ENCODE measurements at regions not wholly inside any gene's neighbourhood (a gene's known extent, or its start where the extent isn't known, plus 50 kb on each side); places are given as distances from the start of the nearest gene placed in this dataset.

- DNase-seq = no peak
These were observed 87.1 kb downstream of the MYEOV start for GRCh38 chr11:69380921-69381581.

DNA sequence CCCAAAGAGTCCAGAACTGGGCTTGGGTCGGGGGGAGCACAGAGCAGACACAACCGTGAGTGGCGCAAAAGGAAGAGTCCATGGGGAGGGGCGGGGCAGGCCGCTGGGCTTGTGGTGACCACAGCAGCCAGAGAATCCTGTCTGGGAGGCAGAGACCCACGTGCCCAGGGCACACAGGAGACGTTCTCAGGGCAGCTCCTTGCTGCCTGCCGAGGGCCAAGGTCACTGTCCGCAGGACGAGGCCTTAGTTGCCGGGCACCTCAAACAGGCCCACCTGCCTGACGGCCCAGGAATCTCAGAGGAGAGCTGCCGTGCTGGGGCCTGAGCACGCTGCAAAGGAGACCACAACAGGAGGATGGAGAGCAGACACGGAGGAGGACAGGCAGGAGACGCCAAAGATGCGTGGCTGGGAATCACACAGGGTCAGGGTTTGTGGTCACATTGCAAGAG lies 87.8 kb downstream of the MYEOV start:
- DNase-seq = no peak

DNA sequence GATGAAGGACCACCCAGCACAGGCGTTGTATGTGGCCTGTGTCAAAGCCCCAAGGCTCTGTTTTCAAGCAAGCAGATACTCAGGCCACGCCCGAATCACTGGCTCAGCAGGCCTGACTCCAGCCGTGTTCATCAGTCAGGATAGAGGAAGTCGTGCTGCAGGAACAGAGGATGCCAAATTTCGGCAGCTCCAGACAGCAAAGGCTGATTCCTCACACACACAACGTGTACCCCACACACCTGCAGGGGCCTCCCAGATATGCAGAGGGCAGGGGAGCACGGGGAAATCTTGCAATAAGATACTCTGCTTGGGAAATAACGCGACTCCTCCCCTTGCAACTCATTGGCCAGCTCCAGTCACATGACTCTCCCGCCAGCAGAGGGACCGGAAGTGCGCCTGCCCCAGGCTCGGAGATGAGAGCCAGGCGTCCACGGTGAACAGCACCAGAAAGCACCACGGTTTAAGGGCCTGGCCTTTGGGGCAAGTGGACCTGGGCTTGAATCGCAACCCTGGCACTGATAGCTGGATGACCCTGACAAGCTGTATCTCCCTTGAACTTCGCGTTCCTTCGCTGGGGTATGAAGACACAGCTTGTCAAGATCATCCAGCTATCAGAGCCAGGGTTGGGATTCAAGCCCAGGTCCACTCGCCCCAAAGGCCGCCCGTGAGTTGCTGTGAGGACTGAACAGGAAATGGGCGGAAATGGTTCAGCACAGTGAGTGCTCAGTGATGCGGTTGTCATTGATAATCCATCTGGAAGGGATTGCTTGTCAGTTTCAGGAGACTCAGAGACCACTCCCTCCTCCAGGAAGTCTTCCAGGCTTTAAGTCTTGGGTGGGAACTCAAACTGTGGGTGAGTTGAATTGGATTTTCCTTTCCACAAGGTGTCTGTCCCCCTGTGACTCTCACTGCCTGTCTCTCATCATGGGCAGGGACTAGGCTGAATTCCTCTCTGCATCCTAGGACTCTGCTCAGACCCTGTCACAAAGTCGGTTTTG lies 88.5 kb downstream of the MYEOV start:
- DNase-seq = peak; percentile 22

DNA sequence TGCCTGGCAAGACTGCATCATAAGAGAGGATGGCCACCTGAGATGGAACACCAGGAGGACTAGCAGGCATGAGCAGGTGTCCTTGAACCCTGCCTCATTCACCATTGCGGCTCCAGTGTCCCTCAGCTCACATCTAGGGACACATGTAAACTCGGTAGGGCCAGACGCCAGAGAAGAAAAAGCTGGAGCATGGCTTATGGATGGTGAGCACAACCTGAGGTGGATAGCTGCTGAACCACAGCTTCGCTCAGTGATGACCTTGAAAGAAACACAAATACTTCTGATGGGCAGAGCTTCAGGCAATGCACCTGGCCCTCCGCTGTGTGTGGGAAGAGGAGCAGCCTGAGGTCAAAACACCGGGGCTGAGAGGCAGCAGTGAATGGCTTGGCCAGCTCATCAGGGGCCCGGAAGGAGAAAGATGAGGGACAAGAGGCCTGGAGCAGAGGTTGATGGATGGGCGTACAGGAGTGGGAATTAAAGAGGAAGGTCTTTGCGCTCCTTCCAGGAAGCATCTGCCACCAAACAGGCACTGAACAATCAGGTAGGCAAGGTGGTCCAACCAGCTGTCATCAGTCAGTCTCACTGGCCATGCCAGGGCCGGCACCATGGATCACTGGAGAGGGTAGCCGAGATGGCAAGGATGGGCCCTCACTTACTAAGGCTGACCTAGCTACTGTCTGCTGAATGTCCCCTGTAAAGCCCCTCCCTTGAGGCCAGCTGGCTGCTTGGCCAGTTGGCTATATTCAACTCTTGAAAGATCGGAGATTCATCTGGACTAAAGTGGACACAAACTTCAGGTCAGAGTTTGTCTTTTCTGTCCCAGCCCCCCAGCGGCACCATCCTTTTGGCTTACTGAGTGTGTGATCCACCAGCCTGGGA lies 89.7 kb downstream of the MYEOV start:
- no peak for DNase-seq

GRCh38 chr11:69384251-69385143 lies 90.5 kb downstream of the MYEOV start:
- no peak for DNase-seq

- DNase-seq = no peak
These were observed 91.3 kb downstream of the MYEOV start for GRCh38 chr11:69385144-69385820.

DNA sequence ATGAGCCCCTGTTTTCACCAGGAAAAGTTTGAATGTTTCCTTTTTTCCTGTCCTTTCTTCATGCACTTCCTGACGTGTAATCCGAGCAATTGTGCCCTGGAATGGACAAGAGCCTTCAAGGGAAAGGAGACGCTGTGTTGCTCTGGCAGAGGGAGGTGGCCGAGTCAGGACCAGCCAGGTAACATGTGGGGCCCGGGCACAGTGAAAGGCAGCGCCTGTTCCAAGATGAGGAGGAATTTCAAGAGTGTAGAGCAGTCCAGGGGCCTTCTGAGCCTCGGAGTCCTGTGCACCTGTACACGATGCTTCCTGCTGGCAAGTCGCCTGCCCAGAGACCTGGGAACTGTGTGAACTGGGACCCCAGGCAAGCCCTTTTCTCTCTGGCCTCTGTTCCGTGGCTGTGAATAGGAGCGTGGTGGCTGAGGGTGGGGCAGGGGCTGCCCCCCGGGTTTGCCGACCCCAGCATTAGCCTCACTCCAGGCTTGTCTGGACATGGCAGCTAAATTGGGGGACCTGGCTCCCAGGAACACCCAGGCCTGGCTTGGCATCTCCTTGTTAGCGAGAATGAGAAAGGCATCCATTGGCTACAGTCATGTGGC lies 92.0 kb downstream of the MYEOV start:
- DNase-seq = no peak

- DNase-seq = no peak
These were observed 92.8 kb downstream of the MYEOV start for GRCh38 chr11:69386594-69387408.

- no peak for DNase-seq
These were observed 93.5 kb downstream of the MYEOV start for GRCh38 chr11:69387409-69387885.

- no peak for DNase-seq
These were observed 93.3 kb upstream of the LINC01488 start for GRCh38 chr11:69388210-69388609.

GRCh38 chr11:69388661-69389060 lies 92.8 kb upstream of the LINC01488 start:
- no peak for DNase-seq

GRCh38 chr11:69390561-69390960 lies 90.9 kb upstream of the LINC01488 start:
- DNase-seq = no peak

DNA sequence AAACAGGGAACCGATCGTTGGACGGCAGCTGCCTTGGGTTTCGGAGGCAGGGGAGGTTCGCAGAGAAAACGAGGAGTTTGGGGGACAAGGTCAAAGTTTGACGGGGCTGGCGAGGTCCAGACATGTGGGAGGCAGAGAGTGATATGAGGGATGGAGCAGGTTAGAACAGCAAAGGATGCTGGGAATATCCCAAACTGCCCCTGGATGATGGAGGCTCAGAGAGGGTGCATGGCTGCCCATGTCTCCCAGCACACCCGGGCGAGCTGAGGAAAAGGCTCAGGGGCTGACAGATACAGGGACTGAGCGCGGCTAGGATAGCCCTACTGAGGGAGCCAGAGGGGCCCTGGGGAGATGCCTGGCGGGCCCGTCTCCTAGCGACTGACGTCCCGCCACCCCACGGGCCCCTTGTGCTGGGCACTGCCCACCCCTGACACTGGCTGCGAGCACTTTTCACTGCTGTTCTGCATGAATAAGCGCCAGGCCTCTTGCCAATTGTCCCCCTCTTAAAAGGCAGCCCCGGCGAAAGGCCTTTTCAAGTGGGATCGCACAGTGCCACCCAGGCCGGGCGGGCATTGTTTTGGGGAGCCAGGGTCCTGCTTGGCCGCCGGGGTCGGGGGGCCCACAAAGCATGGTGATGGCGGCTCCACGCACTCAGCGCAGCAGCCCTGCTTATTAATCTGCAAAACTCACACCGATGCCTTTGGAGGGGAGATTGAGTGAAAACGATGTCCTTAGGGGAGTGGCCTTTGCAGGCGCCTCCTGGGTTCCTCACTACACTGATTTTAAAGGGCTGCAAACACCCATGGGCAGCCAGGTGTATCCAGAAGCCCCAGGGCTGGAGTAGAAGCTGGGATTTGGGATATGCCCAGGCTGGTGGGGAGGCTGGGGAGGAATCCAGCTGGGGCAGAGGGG lies 90.0 kb upstream of the LINC01488 start:
- no peak for DNase-seq

DNA sequence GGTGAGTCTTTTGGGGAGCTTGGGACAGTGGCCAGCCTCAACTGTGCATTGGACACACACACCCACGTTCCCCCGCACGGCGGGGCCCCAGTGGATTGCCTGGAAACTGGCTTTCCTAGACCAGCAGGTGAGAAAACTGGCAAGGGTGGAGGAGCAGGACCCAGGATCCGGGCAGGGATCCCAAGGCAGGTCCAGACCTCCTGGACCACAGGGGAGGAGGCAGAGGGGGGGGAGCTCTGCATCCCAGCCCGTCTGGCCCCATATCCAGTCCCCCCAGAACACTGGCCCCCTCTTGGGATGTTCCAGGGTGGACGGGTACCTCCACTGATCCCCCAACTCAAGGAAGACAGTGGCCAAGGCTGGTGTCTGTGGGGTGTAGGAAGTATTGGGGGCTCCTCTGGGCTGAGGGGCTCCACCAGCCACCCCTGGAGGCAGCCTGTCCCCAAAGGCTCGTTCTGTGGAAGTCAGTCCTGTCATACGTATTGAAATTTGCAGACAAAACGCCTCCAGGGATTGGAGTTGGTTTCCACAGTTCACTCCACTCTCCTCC lies 89.3 kb upstream of the LINC01488 start:
- no peak for DNase-seq

- no peak for DNase-seq
These were observed 88.2 kb upstream of the LINC01488 start for GRCh38 chr11:69393178-69393832.

GRCh38 chr11:69393865-69394233 lies 87.6 kb upstream of the LINC01488 start:
- no peak for DNase-seq

DNA sequence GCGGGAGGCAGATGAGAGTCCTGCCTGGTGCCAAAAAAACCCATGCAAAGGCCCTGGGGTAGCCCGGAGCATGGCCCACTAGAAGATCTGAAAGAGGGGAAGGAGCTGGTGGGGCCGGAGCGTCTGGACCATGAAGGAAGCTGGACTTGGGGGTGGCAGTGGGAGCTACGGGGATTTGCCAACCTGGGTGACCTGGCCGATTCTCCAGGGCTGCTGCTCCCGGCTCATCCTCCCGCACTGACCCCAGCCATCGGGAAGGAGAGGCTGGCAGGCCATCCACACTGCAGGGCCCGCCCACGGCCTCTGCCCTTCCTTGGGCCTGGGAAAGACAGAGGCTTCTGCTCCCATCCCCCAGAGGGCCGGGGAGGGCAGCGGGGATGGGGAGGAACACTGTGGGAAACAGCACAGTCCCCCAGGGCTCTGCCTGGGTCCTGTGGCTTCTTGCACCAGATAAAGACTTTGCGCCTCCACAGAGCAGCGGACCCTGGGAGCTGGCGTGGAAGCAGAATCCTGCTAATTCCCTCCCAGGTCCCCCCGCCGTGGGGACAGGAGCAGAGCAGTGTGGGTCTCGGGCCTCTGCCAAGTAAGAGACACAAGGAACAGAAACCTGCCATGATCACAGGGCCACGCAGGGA lies 87.1 kb upstream of the LINC01488 start:
- no peak for DNase-seq
